ES-I3 (cell line): ENCODE measurements at regions not wholly inside any gene's neighbourhood (a gene's known extent, or its start where the extent isn't known, plus 50 kb on each side); places are given as distances from the start of the nearest gene placed in this dataset.

Source experiments
- H3K36me3 ChIP-seq: 2 replicates; pipeline ENCODE4 v1.6.1; 2013; ENCODE audit warnings: mild to moderate bottlenecking, low read length, control low read depth, moderate library complexity; ENCODE audit not compliant: insufficient read depth
- H3K4me1 ChIP-seq: 2 replicates; pipeline ENCODE4 v1.6.1; 2013; ENCODE audit warnings: mild to moderate bottlenecking, control low read depth, low read length; ENCODE audit not compliant: insufficient read depth
- H3K9ac ChIP-seq: 2 replicates; pipeline ENCODE4 v1.6.1; 2013; ENCODE audit warnings: low read depth, mild to moderate bottlenecking, low read length, moderate library complexity
- H3K9me3 ChIP-seq: 2 replicates; pipeline ENCODE4 v1.6.1; 2013; ENCODE audit warnings: mild to moderate bottlenecking, low read length, moderate library complexity; ENCODE audit not compliant: control insufficient read depth, insufficient read depth

DNA sequence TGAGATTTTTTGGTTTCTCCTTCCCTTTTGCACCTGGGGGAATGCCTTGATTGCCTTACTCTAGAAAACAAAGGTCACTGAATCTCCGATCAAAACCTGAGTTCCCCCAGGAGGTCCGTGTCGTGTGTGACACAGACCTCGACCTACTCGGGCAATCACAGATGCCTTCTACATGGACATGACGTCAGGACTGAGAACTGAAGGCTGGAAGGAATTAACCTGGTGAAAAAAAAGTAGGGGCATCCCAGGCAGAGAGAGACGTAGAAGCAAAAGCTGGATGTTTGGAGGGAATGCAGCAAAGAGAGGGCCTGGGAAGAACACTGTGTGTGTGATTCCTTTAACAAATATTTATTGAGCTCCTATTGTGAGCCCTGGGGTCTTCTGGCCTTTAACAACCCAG lies 178.0 kb downstream of the PRDM2 start:
- H3K4me1 ChIP-seq, result no peaks in the 10 kb centered on the region
- H3K36me3 ChIP-seq, result no peaks in the 10 kb centered on the region
- no peak overlapping the region for H3K9ac ChIP-seq
- no peaks in the 10 kb centered on the region for H3K9me3 ChIP-seq

DNA sequence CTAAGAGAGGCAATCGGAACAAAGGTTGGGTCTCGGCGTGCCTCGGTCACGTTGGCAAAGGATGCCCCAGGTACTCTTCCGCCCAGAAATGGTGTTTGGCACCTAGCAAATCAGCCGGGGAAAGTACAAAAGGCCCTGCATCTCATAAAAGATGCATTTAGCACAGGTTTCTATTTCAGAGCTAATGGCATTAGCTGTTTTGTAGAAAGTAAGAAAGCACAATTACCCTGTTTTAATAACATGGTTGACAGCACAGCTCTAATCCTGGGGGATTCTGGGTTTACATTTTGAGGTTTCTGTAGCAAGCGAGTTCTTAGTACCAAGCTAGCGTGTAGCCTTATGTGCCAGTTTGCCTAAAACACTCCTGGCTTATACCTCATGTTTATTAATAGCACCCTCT lies 178.5 kb downstream of the PRDM2 start:
- Histone ChIP-seq H3K36me3 (no peaks in the 10 kb centered on the region), H3K9me3 (no peaks in the 10 kb centered on the region), H3K9ac (no peak overlapping the region), H3K4me1 (no peaks in the 10 kb centered on the region)

DNA sequence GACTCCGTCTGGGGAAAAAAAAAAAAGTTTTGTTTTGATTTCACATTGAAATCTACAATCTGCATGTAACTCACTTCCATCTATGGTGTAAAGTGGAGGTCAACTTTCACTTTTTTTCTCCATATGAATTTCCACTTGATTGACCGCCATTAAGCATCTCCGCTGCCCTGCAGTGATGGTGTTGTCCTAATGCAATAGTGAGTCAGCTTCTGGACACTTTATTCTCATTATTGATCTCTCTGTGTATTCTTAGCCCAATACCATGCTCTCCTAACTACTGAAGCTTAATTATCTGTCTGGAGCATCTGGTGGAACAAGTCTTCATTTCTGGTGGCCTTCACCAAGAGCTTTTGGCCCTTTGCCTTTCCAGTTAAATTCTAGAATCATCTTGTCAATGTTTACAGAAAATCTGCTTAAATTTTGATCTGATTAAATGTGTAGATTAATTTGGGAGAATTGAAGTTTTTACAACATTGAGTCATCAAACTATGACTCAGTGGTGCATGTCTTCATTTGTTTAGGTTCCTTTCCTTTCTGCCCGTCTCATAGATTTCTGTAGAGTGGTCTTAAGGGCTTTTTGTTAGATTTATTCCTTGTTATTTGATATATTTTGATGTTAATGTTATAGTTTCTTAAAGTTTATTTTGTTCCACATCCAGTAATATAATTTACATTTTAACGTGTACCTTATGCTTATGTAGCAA lies 181.5 kb downstream of the PRDM2 start:
- H3K9me3 ChIP-seq, result no peaks in the 10 kb centered on the region
- no peak overlapping the region for H3K9ac ChIP-seq
- no peaks in the 10 kb centered on the region for H3K36me3 ChIP-seq
- H3K4me1 ChIP-seq, result no peaks in the 10 kb centered on the region

DNA sequence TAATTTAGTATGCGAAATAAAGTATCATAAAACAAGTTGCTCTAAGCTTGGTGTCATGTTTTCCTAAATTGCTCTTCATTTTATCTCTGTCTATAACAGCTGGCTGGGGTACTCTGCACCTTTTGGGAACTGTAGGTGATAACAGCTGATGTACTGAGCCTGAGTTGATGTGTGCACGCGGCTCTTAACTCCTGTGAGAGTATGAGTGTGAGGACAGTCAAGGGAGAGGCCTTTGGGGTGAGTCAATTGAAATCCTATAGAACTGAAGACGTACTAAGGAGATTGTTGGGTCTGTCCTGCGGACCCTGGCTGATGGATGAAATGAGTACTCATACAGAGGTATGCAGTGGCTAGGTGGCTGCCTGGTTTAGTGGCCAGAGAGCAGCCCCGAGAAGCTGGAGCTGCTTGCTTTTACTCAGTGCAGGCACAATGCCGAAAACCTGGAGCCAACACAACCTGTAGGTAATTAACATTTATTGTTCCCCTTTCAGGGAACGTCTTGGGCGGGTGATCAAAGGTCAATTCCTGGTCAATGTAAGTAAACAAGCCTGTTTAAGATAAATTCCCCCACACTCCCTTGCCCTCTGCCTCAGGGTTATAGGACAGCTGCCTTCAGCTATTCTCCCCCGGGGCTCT lies 188.5 kb downstream of the PRDM2 start:
- H3K9ac ChIP-seq, result no peak overlapping the region
- no peaks in the 10 kb centered on the region for H3K36me3 ChIP-seq
- H3K9me3 ChIP-seq, result no peaks in the 10 kb centered on the region; the same call in 1 of the 2 replicates
- no peaks in the 10 kb centered on the region for H3K4me1 ChIP-seq

DNA sequence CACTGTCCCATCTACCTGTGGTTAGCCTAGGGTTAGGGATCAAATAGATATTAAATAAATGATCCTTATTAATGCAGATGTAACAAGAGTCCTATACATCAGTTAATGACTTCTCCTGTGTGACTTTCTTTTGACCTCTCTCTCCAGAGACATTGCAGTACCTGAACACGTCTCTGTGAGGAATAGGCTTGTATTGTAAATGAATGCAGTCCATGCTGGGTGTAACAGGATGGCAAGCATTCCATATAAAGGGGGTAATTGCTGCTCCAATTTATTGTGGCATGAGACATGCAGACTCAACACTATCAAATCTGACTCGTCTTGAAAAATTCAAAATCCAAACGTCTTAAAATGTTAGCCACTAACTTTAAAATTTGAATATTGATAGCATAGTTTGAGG lies 189.5 kb downstream of the PRDM2 start:
- no peaks in the 10 kb centered on the region for H3K36me3 ChIP-seq
- H3K9me3 ChIP-seq, result no peaks in the 10 kb centered on the region; the same call in 1 of the 2 replicates
- no peak overlapping the region for H3K9ac ChIP-seq
- no peaks in the 10 kb centered on the region for H3K4me1 ChIP-seq

- Histone ChIP-seq H3K4me1 (no peaks in the 10 kb centered on the region), H3K9ac (no peak overlapping the region)
Measured at GRCh38 chr1:13890766-13891165, 190.8 kb downstream of the PRDM2 start.

DNA sequence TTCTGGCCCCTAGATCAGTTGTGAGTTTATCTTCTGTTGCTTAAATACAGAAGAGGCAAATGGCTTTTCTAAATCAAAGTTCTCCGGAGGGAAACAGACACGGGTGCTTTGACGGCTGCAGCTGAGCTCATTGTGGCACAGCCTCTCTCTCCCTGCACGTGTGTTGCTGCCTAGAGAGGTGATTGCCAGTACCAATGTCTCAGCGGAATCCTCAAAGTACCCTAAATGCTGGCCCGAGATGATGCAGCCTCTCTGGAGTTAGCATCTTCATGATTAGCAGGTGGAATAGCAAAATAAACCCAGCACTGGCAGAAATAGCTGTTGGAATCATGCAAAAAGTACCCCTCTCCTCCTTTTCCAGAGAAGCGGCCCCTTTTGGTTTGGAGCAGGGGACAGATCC lies 192.2 kb downstream of the PRDM2 start:
- H3K36me3 ChIP-seq, result no peaks in the 10 kb centered on the region
- H3K4me1 ChIP-seq, result no peaks in the 10 kb centered on the region
- H3K9ac ChIP-seq, result peak overlapping the region; percentile 49; the same call in 1 of the 2 replicates
- H3K9me3 ChIP-seq, result no peaks in the 10 kb centered on the region; the same call in 1 of the 2 replicates

More at GRCh38 chr1:13890766-13891165, 190.8 kb downstream of the PRDM2 start:
- H3K9me3 ChIP-seq, result no peaks in the 10 kb centered on the region; the same call in 1 of the 2 replicates
- no peaks in the 10 kb centered on the region for H3K36me3 ChIP-seq

DNA sequence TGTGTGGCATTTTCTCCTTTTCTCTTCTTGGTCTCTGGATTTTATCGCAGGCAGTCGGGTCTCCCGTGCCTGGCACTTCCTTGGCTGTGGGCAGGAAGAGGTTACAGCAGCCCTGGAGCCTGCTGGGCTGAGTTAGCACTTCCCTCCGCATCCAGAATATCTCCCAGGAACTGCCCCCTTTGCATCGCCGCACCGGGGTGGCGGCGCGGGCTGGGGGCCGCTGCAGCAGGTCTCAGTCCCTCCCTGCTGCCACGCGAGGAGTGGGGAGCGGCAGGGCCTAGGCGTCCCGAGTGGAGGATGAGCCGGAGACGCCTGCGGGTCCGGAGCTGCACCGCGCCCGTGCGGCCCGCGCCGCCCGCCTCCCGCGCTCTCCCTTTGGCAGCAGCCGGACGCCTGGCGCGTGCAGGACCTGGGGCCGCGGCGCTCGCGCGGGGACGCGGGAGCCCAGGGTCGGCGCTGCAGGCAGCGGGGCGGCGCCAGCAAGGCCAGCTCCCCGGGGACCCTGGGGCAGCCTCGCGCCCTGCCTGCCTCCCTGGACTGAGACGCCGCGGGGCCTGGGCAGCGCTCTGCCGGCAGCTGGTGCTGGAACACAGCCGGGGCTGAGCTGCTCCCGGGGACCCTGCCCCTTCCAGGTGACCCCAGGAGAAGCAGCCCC lies 192.8 kb downstream of the PRDM2 start:
- H3K9me3 ChIP-seq, result no peaks in the 10 kb centered on the region; the same call in 1 of the 2 replicates
- H3K4me1 ChIP-seq, result no peaks in the 10 kb centered on the region
- no peaks in the 10 kb centered on the region for H3K36me3 ChIP-seq
- H3K9ac ChIP-seq, result peak overlapping the region; percentile 49; the same call in 1 of the 2 replicates

GRCh38 chr1:13893409-13893821 lies 193.4 kb downstream of the PRDM2 start:
- no peaks in the 10 kb centered on the region for H3K4me1 ChIP-seq
- H3K36me3 ChIP-seq, result no peaks in the 10 kb centered on the region
- H3K9me3 ChIP-seq, result no peaks in the 10 kb centered on the region; the same call in 1 of the 2 replicates
- peak overlapping the region; percentile 49; the same call in 1 of the 2 replicates for H3K9ac ChIP-seq

DNA sequence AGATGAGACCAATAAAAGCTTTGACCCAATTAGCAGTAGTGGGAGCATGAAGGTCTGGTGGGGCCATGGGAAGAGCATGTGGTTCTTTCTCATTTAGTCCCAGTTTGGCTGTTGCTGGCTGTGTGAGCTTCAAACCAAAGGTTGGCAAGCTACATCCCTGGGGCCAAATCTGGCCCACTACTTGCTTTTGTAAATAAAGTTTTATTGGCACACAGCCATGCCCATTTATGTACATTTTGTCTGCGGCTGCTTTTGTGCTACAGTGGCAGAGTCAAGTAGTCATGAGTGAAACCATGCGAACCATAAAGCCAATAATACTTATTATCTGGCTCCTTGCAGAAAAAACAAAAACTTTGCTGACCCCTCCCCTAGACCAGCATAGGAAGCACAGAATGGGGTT lies 196.9 kb downstream of the PRDM2 start:
- H3K9me3 ChIP-seq, result no peaks in the 10 kb centered on the region
- no peaks in the 10 kb centered on the region for H3K36me3 ChIP-seq
- H3K4me1 ChIP-seq, result no peaks in the 10 kb centered on the region
- H3K9ac ChIP-seq, result no peak overlapping the region

GRCh38 chr1:13898406-13898805 lies 198.4 kb downstream of the PRDM2 start:
- Histone ChIP-seq H3K4me1 (no peaks in the 10 kb centered on the region), H3K36me3 (no peaks in the 10 kb centered on the region), H3K9me3 (no peaks in the 10 kb centered on the region), H3K9ac (no peak overlapping the region)

DNA sequence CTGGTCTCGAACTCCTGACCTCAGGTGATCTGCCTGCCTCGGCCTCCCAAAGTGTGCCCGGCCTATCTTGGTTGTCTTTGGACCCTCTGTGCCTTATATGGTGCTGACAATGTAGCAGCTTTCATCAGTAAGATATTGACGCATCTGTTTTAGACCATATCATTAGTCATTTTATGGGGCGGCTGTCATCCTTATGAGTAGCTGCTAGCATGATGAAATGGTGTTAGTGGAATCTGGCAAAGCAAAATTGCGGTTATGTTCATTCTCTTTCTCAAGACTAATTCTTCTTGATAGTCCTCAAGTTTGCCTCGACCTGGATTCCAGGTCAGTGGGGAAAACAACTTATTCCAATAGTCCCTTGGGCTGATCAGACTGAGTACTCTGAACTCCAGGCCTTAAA lies 199.9 kb downstream of the PRDM2 start:
- H3K36me3 ChIP-seq, result no peaks in the 10 kb centered on the region

GRCh38 chr1:13900583-13900982 lies 200.6 kb downstream of the PRDM2 start:
- Histone ChIP-seq H3K9me3 (no peaks in the 10 kb centered on the region), H3K36me3 (no peaks in the 10 kb centered on the region), H3K9ac (no peak overlapping the region), H3K4me1 (no peaks in the 10 kb centered on the region)

More for the DNA sequence above, 199.9 kb downstream of the PRDM2 start:
- no peaks in the 10 kb centered on the region for H3K4me1 ChIP-seq
- H3K9ac ChIP-seq, result no peak overlapping the region
- H3K9me3 ChIP-seq, result no peaks in the 10 kb centered on the region

- Histone ChIP-seq H3K4me1 (no peaks in the 10 kb centered on the region), H3K36me3 (no peaks in the 10 kb centered on the region), H3K9ac (no peak overlapping the region), H3K9me3 (no peaks in the 10 kb centered on the region)
Measured at GRCh38 chr1:13901039-13901438, 201.1 kb downstream of the PRDM2 start.

- H3K9me3 ChIP-seq, result no peaks in the 10 kb centered on the region
- no peaks in the 10 kb centered on the region for H3K36me3 ChIP-seq
- H3K9ac ChIP-seq, result no peak overlapping the region
- no peaks in the 10 kb centered on the region for H3K4me1 ChIP-seq
Measured at GRCh38 chr1:13901597-13901996, 201.6 kb downstream of the PRDM2 start.
